ENCODE measurements at regions not wholly inside any gene's neighbourhood (a gene's known extent, or its start where the extent isn't known, plus 50 kb on each side); places are given as distances from the start of the nearest gene placed in this dataset.

DNA sequence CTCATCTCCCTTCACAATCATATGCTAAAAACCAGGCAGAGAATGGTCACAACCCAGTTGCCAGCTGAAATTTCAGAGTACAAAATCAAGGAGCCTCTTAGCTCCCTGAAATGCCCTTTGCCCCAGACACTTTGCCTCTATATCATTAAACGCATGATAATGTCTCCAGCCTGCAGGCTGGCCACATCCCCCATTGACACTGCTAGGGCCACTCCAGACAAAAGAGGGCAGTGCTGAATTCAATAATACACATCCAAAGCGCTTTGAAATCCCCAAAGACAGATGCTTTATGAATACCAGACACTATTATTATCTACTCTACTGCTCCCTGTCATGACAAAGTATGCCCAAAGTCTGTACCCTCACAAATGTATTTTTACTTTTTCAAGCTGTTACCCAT lies 348.3 kb upstream of the POU3F2 start:
- no peak for FAIRE-seq

DNA sequence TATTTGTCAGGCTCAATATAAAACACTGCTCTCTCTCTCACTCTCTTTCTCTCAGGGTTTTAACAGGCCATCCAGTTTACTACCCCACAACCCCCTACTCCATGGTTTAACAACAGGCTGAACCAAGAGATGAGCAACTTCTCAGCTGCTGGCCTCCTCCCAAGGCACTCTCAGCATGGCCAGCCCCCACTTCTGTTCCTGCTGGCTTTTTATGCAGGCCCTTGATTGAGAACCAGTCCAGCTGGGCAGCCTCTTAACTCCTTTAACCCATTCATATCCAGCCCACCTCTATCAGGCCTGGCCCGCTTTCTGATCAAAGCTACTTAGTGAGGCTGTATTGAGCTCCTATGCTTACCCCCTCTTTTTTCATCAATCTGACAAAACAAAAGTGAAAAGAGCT lies 346.8 kb upstream of the POU3F2 start:
- no peak for DNase-seq (ENCODE audit: insufficient read length, low spot score)
- FAIRE-seq, result no peak

More for the DNA sequence above, 348.3 kb upstream of the POU3F2 start:
- no peak for DNase-seq (ENCODE audit: insufficient read length, low spot score)

DNA sequence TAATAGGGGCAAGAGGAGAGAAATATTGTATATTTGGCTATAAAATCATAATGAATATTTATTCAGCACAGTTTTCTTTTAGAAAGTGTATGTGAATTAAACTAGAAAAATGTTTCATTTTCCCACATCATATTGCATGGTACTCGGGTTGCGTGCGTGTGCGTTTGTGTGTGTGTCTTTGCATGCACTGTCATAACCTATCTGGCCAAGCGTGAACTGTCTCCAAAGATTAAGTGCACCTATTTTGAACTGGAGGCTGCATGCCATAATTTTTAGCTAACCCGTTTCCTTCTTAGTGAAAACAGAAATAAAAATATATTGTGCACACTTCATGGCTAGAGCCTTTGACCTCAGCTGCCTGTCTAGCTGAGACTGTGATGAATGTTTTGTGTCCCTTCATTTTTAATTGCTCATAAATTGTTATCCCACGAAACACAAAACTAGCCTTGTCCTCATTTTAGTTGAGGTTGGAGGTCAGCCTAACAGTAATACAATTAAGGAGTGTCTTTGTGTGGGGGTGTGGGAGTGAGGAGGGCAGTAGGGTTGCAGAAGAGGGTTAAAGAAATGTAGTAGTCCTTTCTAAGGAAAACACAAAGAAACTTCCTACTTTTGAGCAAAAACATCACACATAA lies 336.1 kb upstream of the POU3F2 start:
- FAIRE-seq (no peak), DNase-seq (ENCODE audit: insufficient read length, low spot score) (no peak)

DNA sequence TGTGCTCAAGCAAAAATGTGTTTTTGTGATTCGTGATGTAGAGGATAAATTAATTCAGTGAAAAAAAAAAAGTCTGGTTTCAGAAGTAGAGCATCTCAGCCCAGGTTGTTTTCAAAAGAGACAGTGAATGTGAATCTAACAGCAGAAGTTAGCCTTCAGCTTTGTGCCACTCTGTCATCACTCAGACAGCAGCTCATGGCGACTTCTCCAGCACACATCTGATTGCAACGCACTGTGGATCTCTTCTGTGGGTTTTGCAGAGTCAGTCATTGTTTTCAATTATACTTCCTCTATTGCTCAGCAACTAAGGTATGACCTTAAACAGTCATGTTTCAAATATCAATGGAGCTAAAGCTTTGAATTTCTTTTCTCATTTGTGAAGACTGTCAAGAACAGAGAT lies 335.5 kb upstream of the POU3F2 start:
- FAIRE-seq, result no peak

DNA sequence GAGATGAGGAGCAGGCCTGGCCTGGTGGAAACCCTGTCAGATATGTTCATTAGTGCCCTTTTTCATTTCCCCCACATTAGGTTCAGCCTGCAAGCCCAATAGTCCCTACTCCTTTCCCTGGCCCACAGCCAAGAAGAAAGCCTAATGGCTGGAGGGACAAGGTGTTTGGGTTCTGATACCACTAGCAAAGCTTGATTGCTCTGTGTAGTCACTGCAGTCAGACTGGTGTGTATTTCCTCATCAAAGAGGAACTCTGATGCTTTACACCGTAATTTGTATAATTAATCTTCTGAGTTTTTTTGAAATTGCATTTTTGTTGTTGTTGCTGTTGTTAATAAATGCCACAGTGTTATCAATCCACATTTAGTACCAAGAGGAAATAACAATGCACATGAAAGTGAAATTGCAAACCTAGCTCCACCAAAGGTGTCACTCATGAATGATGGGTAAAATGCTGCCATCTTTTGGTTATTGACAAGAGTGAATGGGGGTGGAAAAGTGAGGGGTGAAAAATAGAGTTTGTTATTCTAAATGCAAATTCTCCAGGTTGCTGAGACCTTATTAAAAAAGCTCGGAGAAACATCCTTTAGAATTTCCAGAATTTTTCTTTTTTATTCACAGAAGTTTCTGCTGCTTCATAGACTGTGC lies 320.2 kb upstream of the POU3F2 start:
- FAIRE-seq, result no peak

More for the DNA sequence above, 335.5 kb upstream of the POU3F2 start:
- no peak for DNase-seq (ENCODE audit: insufficient read length, low spot score)

DNA sequence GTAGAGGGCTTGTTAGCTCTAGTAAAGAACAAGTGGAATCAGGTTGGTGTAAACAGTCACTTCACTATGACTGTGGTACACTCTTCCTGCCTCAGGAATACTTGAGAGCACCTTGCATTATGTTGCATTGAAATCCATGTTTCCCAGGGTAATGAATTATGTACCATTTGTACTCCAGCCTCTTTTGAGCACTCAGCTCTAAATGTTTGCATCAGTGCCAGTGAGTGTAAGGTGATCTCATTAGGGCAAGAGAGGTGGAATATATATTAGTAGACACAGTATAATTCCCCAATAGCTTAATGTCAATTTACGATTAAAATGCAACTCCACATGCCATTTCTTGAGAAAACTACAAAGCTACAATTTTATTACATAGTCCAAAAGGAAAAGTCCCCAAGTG lies 319.6 kb upstream of the POU3F2 start:
- no peak for FAIRE-seq
- DNase-seq (ENCODE audit: insufficient read length, low spot score), result no peak

More for the DNA sequence above, 320.2 kb upstream of the POU3F2 start:
- no peak for DNase-seq (ENCODE audit: insufficient read length, low spot score)

DNA sequence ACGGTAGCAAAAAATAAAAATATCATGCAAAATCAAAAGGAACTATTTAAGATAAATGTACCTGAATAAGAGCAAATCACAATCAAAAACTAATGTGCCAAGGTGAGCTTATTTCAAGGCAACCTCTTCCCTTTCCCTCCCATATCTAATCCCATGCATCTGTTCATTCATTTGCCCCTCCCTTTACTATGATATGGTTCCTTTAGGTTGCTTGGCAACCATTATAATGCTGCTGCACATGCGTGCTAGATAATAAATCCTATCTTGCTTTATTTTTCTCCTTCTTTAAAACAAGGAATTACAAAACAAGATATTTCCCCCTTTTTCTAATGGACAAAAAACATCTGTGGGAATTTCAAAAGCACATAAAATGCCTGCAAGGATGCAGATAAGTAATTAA lies 318.2 kb upstream of the POU3F2 start:
- DNase-seq (ENCODE audit: insufficient read length, low spot score) (no peak), FAIRE-seq (no peak)

DNA sequence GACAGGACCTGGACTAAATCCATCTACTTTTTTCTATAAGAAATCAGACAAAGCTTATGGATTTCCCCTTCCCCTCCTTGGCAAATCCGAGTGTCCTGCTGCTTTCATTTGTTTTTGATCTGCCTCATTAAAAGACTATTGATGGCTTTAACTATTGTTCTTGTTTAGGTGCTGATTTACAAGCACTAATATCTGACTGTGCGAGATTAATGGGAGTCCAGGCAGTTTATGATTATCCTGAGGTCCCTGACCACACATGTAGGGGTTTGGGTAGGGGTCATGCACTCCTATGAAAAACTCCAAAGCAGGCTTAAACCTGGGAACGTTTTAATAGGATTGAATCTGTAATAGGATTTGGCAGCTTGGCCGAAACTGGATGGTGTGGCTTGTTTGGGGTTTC lies 317.5 kb upstream of the POU3F2 start:
- FAIRE-seq (no peak), DNase-seq (ENCODE audit: insufficient read length, low spot score) (no peak)

DNA sequence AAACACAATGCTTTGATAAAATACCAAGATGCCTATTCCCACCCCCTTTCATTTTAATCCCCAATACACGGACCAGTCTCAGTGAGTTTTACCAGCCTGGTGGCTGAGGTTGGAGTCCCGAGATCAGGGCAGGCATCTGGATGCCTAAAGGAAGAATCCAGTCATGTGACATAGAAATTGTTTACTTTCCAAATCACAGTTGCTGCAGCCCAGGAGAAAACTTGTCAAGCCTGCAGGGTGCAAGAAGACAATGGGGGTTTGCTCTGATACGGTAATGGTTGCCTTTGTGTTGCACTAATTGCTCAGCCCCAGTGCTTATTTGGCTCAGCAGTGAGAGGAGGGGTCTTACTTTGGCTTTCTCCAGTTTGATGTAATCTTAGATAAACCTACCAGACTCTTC lies 308.5 kb upstream of the POU3F2 start:
- DNase-seq (ENCODE audit: insufficient read length, low spot score) (no peak), FAIRE-seq (no peak)

DNA sequence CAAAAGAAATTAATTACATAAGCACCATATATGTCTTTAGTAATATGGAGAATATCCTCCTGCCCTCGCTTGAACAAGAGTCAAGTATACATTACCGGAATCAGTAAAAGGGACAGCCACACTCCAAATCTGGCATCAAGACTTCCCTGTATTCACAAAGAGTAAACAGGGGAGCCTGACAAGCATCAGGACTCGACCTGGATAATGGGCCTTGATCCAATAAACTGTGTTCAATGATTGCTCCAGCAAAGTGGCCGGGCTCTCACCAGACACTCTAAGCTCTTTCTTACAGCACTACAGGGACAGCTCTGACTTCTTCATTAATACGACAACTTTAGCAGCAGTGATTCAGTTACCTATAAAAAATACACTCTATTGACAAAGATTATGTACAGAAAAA lies 307.9 kb upstream of the POU3F2 start:
- FAIRE-seq, result no peak
- DNase-seq (ENCODE audit: insufficient read length, low spot score), result no peak

DNA sequence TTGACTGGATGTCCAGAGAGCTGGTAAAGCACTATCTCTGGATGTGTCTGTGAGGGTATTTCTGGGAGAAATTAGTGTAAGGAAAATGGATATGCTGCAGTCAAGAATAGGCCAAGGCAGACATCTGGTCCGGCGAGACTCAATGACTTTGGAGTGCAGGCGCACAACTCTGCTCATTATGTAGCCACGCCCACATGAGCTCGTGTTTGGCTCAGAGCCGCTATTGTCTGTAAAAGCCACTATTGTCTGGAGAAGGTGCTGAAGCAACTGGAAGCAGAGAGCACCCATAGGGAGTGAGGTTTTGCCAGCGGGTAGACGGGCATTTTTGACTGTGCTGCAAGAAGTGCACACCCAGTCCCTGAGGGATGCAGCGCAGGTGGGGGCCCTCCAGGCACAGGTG lies 305.0 kb upstream of the POU3F2 start:
- no peak for DNase-seq (ENCODE audit: insufficient read length, low spot score)
- no peak for FAIRE-seq

DNA sequence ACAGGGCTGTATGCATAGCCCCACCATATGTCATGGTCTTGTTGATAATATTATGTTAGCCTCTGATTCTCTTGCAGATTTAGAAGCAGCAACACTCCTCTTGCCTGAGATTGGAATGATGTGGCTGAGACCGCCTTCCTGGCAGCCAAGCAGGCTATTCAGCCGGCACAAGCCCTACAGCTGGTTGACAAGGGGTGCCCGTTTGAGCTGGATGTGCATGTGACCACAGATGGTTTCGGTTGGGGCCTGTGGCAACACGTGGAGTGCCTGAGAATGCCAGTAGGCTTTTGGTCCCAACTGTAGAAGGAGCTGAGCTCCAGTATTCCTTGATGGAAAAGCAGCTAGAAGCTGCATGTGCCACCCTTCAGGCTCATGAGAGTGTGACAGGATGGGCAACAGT lies 303.6 kb upstream of the POU3F2 start:
- DNase-seq (ENCODE audit: insufficient read length, low spot score) (no peak), FAIRE-seq (no peak)

DNA sequence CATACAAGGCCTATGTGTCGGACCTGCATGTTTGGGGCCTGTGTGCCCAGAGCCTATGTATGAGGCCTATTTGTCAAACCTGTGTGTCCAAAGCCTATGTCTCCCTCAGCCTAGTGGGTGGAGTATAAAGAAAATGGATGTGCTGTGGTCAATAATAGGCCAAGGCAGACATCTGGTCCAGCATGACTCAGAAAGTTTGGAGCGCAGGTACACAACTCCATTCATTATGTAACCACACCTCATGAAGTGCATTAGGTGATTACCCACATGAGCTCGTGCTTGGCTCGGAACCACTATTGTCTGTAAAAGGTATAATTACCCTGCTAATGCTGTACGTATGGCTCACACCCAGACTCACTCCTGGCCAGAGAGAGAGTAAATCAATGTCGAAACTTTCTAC lies 302.4 kb upstream of the POU3F2 start:
- DNase-seq (ENCODE audit: insufficient read length, low spot score), result no peak
- FAIRE-seq, result no peak

DNA sequence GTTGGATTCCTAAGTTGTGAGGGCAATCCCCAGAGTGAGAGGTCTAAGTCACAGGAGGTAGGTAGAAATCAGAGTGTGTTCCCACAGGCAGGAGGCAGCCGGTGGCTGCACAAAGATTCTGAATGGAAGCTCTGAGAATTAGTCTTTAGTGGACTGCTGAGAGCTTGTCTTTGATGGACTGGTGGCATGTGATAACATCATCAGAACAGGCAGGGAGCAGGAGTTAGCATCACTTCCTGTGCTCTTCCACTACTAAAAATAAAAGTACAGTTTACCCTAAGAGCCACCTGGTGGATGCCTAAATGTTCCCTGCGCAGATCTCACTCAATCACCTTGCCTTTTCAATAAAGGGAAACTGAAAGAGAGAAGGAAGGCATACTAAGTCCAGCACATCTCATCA lies 294.6 kb upstream of the POU3F2 start:
- DNase-seq (ENCODE audit: insufficient read length, low spot score), result no peak
- FAIRE-seq, result no peak

DNA sequence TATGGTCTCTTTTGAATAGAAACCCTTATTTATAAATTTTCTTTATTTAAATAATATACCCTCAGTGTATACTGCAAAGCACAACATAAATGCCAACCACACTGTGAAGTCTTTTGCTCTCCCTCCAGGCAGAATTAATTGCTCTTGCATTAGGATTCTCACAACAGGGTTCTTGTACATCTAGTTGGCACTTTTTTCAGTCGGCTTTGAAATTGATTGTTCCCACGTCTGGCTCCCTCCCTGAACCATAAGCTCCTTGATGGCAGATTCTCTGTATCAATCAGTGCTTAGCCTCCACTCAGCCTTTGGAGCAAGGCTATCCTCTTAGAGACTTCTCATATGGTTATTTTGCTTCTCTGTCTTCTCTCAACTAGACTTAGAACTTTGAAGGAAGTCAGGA lies 288.0 kb upstream of the POU3F2 start:
- DNase-seq (ENCODE audit: insufficient read length, low spot score) (no peak), FAIRE-seq (no peak)

DNA sequence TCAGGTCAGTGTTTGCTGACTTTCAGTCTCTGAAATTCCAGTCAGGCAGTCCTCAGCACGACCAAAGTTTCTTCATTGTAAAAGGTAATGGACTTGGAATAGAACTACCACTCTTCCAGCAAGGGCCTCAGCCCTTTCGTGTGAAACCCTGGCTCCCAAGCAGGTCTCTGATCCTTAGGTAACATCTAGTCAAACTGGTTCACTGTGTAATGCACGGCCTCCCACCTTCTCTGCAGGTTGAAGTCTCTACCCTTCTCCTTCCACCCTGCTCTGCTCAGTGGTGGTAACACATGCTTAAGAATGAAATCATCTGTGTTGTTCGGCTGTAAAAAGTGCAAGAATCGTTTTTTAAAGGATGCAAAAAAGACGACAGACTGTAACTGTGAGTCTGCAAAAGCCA lies 287.2 kb upstream of the POU3F2 start:
- DNase-seq (ENCODE audit: insufficient read length, low spot score) (no peak), FAIRE-seq (no peak)

DNA sequence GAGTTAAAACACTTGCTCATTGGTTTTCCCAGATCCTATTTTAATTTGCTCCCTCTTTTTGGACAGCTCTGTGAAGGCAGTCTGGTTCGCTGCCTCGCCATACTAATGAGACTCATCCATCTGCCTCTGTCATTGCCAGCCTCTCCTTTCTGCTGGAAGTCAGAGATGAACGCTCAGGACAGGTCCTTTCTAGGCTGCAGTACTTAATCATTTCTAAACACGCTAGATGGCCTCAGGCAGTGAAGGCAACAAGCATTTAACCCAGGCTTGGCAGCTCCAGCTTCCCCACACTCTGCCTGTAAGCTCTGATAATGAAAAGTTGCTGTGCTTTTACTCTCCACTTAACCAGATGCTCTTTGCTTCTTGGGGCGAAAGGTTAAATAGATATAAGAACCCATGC lies 286.7 kb upstream of the POU3F2 start:
- DNase-seq (ENCODE audit: insufficient read length, low spot score), result no peak
- FAIRE-seq, result no peak

DNA sequence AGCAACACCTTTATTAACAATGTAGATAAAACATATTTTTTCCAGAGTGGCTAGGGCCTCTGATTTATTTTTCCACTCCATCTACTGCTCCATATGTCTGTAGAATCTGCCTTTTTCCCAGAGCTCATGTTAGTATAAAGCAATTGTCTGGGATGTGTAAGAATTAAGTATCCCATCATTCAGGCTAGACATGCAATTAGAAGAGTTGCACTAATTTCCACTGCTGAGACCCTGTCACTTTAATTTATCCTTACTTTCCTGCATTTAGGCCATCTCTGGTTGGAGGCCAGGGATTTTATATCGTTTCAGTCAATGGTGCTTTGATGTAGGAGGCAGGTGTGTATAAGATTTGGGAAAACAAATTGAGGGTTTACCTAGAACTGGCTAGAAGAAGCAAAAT lies 286.1 kb upstream of the POU3F2 start:
- no peak for DNase-seq (ENCODE audit: insufficient read length, low spot score)
- FAIRE-seq, result no peak

DNA sequence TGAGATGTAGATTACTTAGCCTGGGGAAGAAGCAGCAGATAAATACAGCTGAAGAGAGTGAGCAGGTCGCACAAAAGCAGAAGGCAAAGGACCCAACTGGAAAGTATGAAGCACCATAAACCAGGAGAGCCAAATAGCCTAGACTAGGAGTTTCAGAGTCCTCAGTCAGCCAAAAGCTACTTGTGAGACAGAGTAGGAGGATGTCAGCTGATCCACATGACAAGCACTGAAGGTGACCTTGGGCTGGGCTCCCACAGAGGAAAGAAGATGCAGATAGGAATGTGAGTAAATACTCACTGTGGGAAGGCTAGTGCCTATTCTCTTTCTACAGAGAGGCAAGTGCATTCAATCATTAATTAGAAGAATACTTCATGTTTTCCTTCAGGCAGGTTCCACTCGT lies 274.0 kb upstream of the POU3F2 start:
- DNase-seq (ENCODE audit: insufficient read length, low spot score) (no peak), FAIRE-seq (no peak)

DNA sequence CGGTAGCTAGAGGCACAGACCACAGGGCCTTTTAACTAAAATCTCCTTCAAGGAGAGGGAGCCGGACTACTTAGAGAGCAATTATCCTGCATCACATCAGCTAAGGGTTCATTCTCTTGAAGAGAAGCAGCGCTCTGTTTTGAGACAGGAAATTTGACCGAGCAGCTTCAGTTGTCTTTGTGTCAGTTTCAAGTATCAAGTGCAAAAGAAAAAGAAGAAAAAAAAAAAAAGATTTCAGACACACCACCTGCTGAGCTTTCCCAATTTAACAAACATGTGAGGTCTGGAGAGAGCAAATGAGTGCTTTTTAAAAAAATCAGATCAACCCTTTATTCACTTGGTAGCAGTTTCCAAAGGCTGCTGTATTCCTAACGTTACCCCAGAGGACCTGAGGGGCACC lies 273.5 kb upstream of the POU3F2 start:
- FAIRE-seq (no peak), DNase-seq (ENCODE audit: insufficient read length, low spot score) (no peak)

DNA sequence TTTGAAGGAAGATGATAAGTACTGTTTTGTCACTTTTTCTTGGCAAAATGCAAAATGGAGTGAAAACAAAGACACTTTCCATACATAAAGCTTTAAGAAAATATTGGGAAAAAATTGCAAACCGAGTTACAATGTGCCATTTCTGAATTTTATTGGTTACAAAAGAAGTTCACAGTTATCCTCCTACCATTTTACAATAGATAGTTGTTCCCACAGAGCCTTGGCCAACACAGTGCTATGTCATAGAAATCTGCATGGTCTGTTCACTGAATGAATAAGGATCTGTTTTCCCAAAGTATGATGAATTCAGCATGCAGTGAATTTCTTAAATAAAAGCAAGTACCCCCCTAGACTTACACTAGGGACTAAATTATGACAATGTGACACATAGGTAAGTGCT lies 268.2 kb upstream of the POU3F2 start:
- no peak for DNase-seq (ENCODE audit: insufficient read length, low spot score)

DNA sequence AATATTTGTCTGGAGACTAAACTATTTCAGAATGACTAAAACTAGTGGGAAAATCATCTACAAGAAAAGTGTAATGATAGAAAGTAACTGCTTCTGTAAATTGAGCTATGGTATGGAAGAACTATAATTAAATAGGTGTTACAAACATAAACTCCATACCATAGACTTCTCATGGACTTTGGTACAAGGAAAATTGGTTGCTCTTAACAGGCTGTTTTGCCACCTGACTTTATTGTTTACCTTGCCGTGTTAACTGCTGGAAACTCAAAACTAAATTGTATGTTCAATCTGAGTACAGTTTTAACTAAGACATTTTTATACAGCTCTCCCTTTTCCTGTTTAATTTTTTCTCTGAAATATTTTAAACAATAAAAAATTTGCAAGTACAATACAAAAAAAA lies 261.8 kb upstream of the POU3F2 start:
- no peak for FAIRE-seq
- DNase-seq (ENCODE audit: insufficient read length, low spot score), result no peak

More for the DNA sequence above, 268.2 kb upstream of the POU3F2 start:
- no peak for FAIRE-seq

DNA sequence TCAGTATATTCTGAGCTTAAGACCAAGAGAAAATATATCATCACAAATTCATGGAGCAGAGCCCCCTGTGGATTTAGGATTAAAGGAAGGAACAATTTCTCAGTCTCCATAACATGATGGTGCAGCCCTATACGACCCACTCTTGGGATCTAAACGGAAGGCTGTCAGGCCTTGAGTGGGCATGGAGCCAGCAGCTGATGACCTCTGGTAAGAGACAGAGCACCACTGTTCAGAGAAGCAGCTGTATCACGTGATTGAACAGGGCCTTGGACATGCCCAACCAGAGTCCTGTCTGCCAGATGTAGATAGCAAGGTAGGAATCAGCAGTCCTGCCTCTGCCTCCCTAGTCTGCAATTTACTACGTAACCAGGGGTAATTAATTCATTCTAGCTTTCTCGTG lies 259.4 kb upstream of the POU3F2 start:
- FAIRE-seq (no peak), DNase-seq (ENCODE audit: insufficient read length, low spot score) (no peak)
